K562 (cell line): ENCODE measurements at regions not wholly inside any gene's neighbourhood (a gene's known extent, or its start where the extent isn't known, plus 50 kb on each side); places are given as distances from the start of the nearest gene placed in this dataset.

Experiments
- ATAC-seq: fragments of 200-7000 bp; cut with Tn5 transposase; 3 replicates; pipeline ENCODE4 v1.9.1; 2020; ENCODE audit warnings: moderate library complexity
- BruUV-seq: library from RNA; stranded (reverse); fragments of 400-500 nt; replicated peaks from 2 replicates; lab custom pipeline; 2021; lab: Mats Ljungman, UMichigan
- CTCF ChIA-PET: fragments of 300-600 bp; formaldehyde crosslinking; extraction: SDS; loops from one replicate; lab custom pipeline; 2021; ENCODE audit warnings: low intra/inter-chr PET ratio; lab: Yijun Ruan, JAX
- POLR2A ChIA-PET: fragments of 300-600, 350-650 bp; sonication (Branson Sonifier 250); formaldehyde crosslinking; extraction: SDS; loops from one replicate; lab custom pipeline; 2021; ENCODE audit warnings: antibody characterized with exemption, inconsistent platforms; lab: Yijun Ruan, JAX
- DNase-seq, 4 experiments: peaks; one replicate each; pipeline versions ENCODE4 v3.0.0 to v3.0.0-alpha.2; 2011 to 2018; ENCODE audit warnings: low spot score in 3 of 4, mixed read lengths in 3 of 4; ENCODE audit errors: extremely low read depth in 1 of 4
- FAIRE-seq: peaks from 2 replicates; lab custom pipeline; 2011; peaks lifted over from hg19 to GRCh38; lab: Jason Lieb, UNC
- H2AFZ ChIP-seq: 2 replicates; pipeline ENCODE4 v1.6.0; 2011; ENCODE audit warnings: low read depth, low read length, control low read depth, inconsistent platforms
- H3K27ac ChIP-seq: fragments of 200-600 bp; 3 replicates; pipeline ENCODE4 v1.8.0; 2011; ENCODE audit warnings: low read depth, mild to moderate bottlenecking, control low read depth, inconsistent platforms, low read length, moderate library complexity, mixed read lengths; ENCODE audit errors: extremely low read depth
- H3K27me3 ChIP-seq, 2 experiments: fragments of 300-600 bp in 1 of 2; 2 replicates in 1 of 2; 3 replicates in 1 of 2; pipeline versions ENCODE4 v1.6.0 to v1.8.0; 2011; ENCODE audit warnings: inconsistent platforms in 2 of 2, low read length in 2 of 2, mild to moderate bottlenecking in 1 of 2, mixed read lengths in 1 of 2, moderate library complexity in 1 of 2; ENCODE audit not compliant: control insufficient read depth in 2 of 2, insufficient read depth in 2 of 2
- H3K36me3 ChIP-seq: fragments of 300-600 bp; 3 replicates; pipeline ENCODE4 v1.8.0; 2011; ENCODE audit warnings: mild to moderate bottlenecking, low read length, inconsistent platforms; ENCODE audit not compliant: control insufficient read depth, insufficient read depth
- H3K4me1 ChIP-seq, 2 experiments: fragments of 200-600 bp in 1 of 2; replicated peaks in 1 of 2; 2 replicates in 1 of 2; 3 replicates in 1 of 2; pipeline versions ENCODE4 v1.5.1 to v1.8.0; 2011; ENCODE audit warnings: inconsistent platforms in 2 of 2, low read length in 2 of 2, mild to moderate bottlenecking in 1 of 2, mixed read lengths in 1 of 2, moderate library complexity in 1 of 2; ENCODE audit not compliant: control insufficient read depth in 2 of 2, insufficient read depth in 2 of 2
- H3K4me2 ChIP-seq: 2 replicates; pipeline ENCODE4 v1.6.1; 2011; ENCODE audit warnings: low read length, control low read depth, inconsistent platforms, mixed read lengths; ENCODE audit not compliant: insufficient read depth
- H3K4me3 ChIP-seq: fragments of 200-600 bp; sonication (generic), shearing (Covaris generic); 2 replicates; pipeline ENCODE4 v1.5.1; 2016; ENCODE audit warnings: control low read depth, inconsistent platforms
- H3K79me2 ChIP-seq: fragments of 200-600 bp; 3 replicates; pipeline ENCODE4 v1.8.0; 2011; ENCODE audit warnings: low read length, inconsistent platforms; ENCODE audit not compliant: control insufficient read depth, insufficient read depth
- H3K9ac ChIP-seq, 2 experiments: 2 replicates each; pipeline versions ENCODE4 v1.6.0 to v1.6.1; 2011; ENCODE audit warnings: low read depth in 2 of 2, low read length in 2 of 2, control low read depth in 1 of 2, inconsistent platforms in 1 of 2, mild to moderate bottlenecking in 1 of 2, mixed read lengths in 1 of 2; ENCODE audit not compliant: insufficient read depth in 1 of 2
- H3K9me1 ChIP-seq: one replicate; pipeline ENCODE4 v1.6.0; 2011; ENCODE audit warnings: inconsistent platforms, mild to moderate bottlenecking, low read length, moderate library complexity; ENCODE audit not compliant: control insufficient read depth, insufficient read depth
- H3K9me3 ChIP-seq: replicated peaks from 2 replicates; pipeline ENCODE4 v1.5.1; 2011; ENCODE audit warnings: low read depth, low read length, inconsistent platforms; ENCODE audit not compliant: control insufficient read depth, insufficient read depth
- H4K20me1 ChIP-seq: replicated peaks from 2 replicates; pipeline ENCODE4 v1.6.1; 2011; ENCODE audit warnings: low read length, inconsistent platforms, mixed read lengths; ENCODE audit not compliant: control insufficient read depth, insufficient read depth
- CSDE1 ChIP-seq, 2 experiments: fragments of 450-650 bp; IDR thresholded peaks; 2 replicates each; pipeline ENCODE4 v1.6.1; 2016; ENCODE audit warnings: mild to moderate bottlenecking in 1 of 2
- ELF1 ChIP-seq: fragments of 200-800 bp; sonication (Bioruptor generic); IDR thresholded peaks from 2 replicates; pipeline ENCODE4 v1.6.1; 2016; ENCODE audit warnings: missing genetic modification characterization, missing compliant biosample characterization
- ETS1 ChIP-seq: conservative IDR thresholded peaks from 2 replicates; pipeline ENCODE4 v1.6.1; 2011; ENCODE audit warnings: low read depth, mild to moderate bottlenecking, low read length; ENCODE audit not compliant: control insufficient read depth
- GATAD2B ChIP-seq: fragments of 450-650 bp; IDR thresholded peaks from 2 replicates; pipeline ENCODE4 v1.6.1; 2017; ENCODE audit warnings: mild to moderate bottlenecking, borderline replicate concordance
- MTA2 ChIP-seq: fragments of 450-650 bp; IDR thresholded peaks from 2 replicates; pipeline ENCODE4 v1.6.1; 2016; ENCODE audit warnings: low read depth
- PRMT5 ChIP-seq: sonication (generic); formaldehyde crosslinking; IDR thresholded peaks from 2 replicates; pipeline ENCODE4 v1.5.0; 2020; ENCODE audit warnings: missing genetic modification reagents
- RAD51 ChIP-seq: fragments of 450-650 bp; IDR thresholded peaks from 2 replicates; pipeline ENCODE4 v1.7.1; 2016; ENCODE audit warnings: low read depth, mild to moderate bottlenecking, borderline replicate concordance
- SMAD3 ChIP-seq: fragments of 450-650 bp; formaldehyde crosslinking; conservative IDR thresholded peaks from 2 replicates; pipeline ENCODE4 v1.4.0; 2020; ENCODE audit warnings: mild to moderate bottlenecking
- SRF ChIP-seq, 2 experiments: fragments of 250-450, 450-650 bp in 1 of 2; sonication (Bioruptor Pico) in 1 of 2; sonication (generic) in 1 of 2; formaldehyde crosslinking; IDR thresholded peaks; 2 replicates each; pipeline versions ENCODE4 v1.5.0 to v1.5.1; 2020 to 2022; ENCODE audit warnings: mild to moderate bottlenecking in 1 of 2, missing genetic modification reagents in 1 of 2
- TEAD1 ChIP-seq, 2 experiments: fragments of 450-650 bp in 1 of 2; sonication (generic) in 1 of 2; formaldehyde crosslinking; IDR thresholded peaks; 2 replicates each; pipeline versions ENCODE4 v1.4.0 to v1.8.0; 2020 to 2022; ENCODE audit warnings: mild to moderate bottlenecking in 2 of 2, missing genetic modification reagents in 1 of 2
- USF1 ChIP-seq: sonication (generic); formaldehyde crosslinking; IDR thresholded peaks from 2 replicates; pipeline ENCODE4 v1.9.0; 2022; ENCODE audit warnings: mild to moderate bottlenecking, missing genetic modification reagents
- ZBTB49 ChIP-seq: sonication (generic); formaldehyde crosslinking; IDR thresholded peaks from 2 replicates; pipeline ENCODE4 v1.8.0; 2022; ENCODE audit warnings: missing genetic modification reagents, mild to moderate bottlenecking, borderline replicate concordance
- ZKSCAN8 ChIP-seq: fragments of 200-800 bp; sonication (Bioruptor generic); IDR thresholded peaks from 2 replicates; pipeline ENCODE4 v1.6.1; 2016; ENCODE audit warnings: missing genetic modification characterization, missing compliant biosample characterization
- ZNF354B ChIP-seq: fragments of 250-450 bp; sonication (Bioruptor Pico); IDR thresholded peaks from 2 replicates; pipeline ENCODE4 v1.4.0; 2020
- ZZZ3 ChIP-seq: fragments of 450-650 bp; IDR thresholded peaks from 2 replicates; pipeline ENCODE4 v1.6.1; 2016; ENCODE audit warnings: antibody characterized with exemption, mild to moderate bottlenecking, moderate library complexity
- WGBS: fragments of 100-300 bp; shearing (Covaris generic); methylation state at CpG from one replicate; pipeline ENCODE4 v1.1.6; 2016; ENCODE audit warnings: low coverage, mixed read lengths; ENCODE audit not compliant: insufficient coverage; ENCODE audit errors: missing lambda C conversion rate; 5-methylcytosine and 5-hydroxymethylcytosine counted together
- in situ Hi-C: fragments of 300-500 bp; cut with MboI; formaldehyde crosslinking; loops from 4 replicates; pipeline ENCODE4 v1.15.0; 2018; ENCODE audit warnings: inconsistent platforms, mixed read lengths
- intact Hi-C: fragments of 100-400 bp; cut with micrococcal nuclease; formaldehyde crosslinking; loops from 2 replicates; pipeline ENCODE4 v1.14.2; 2022

- H3K4me2 ChIP-seq, result no peak overlapping the region
- ATAC-seq (no peak), FAIRE-seq (no peak), DNase-seq (no peak)
- in situ Hi-C loops, result no loop called here
- H3K36me3 ChIP-seq, result no peaks in the 10 kb centered on the region
- H3K27me3 ChIP-seq, result peaks cover 0 to 21% of the 10 kb centered on the region in 2 experiments; a peak in 2 of 5 replicates
- H3K9me1 ChIP-seq, result no peaks in the 10 kb centered on the region
- TF ChIP-seq ELF1 (tag) (no peak), PRMT5 (CRISPR knock-in tag) (no peak), MTA2 (no peak), RAD51 (no peak), SMAD3 (CRISPR knock-in tag) (no peak), TEAD1 (CRISPR knock-in tag; IDR thresholded peaks at IDR 0.05) (no peak), CSDE1 (IDR thresholded peaks at IDR 0.05) (no peak), SRF (CRISPR knock-in tag; IDR thresholded peaks at IDR 0.05) (no peak), GATAD2B (no peak), ZKSCAN8 (CRISPR knock-in tag) (no peak), ETS1 (no peak), ZZZ3 (no peak), USF1 (no peak), ZBTB49 (CRISPR knock-in tag) (no peak), ZNF354B (CRISPR knock-in tag) (no peak)
- TF ChIP-seq, all 486 proteins: peak for 0
- intact Hi-C loops, result no loop called here
- Histone ChIP-seq H3K79me2 (no peaks in the 10 kb centered on the region), H3K9me3 (no peaks in the 10 kb centered on the region), H4K20me1 (no peaks in the 10 kb centered on the region), H3K4me3 (no peak overlapping the region), H2AFZ (no peak overlapping the region), H3K4me1 (no peaks in the 10 kb centered on the region), H3K9ac (no peak overlapping the region), H3K27ac (no peak overlapping the region)
- CTCF ChIA-PET, result no interaction called here
- no TSS peak for BruUV-seq
- WGBS, result 1% methylated on average over 5 of the region's 5 CpGs
- POLR2A ChIA-PET, result interaction anchor here (1.2 kb wide), 1 partner anchor 10 kb away, joined by 3 read pairs; no protein-coding TSS in a partner anchor
These were observed 264.6 kb upstream of the PLET1 start for GRCh38 chr11:112525270-112525669.
